GM12875 (cell line): ENCODE measurements at regions not wholly inside any gene's neighbourhood (a gene's known extent, or its start where the extent isn't known, plus 50 kb on each side); places are given as distances from the start of the nearest gene placed in this dataset.

Source experiments
- H3K4me3 ChIP-seq: one replicate; pipeline ENCODE4 v1.5.1; 2011; ENCODE audit warnings: low read depth, low read length, control low read depth
- TF ChIP-seq, protein P1 (sequence below): IDR thresholded peaks from 2 replicates; pipeline ENCODE4 v1.5.1; 2011; ENCODE audit warnings: low read depth, mild to moderate bottlenecking, control low read depth, inconsistent platforms, low read length, moderate library complexity, borderline replicate concordance; ENCODE audit not compliant: insufficient read depth

DNA sequence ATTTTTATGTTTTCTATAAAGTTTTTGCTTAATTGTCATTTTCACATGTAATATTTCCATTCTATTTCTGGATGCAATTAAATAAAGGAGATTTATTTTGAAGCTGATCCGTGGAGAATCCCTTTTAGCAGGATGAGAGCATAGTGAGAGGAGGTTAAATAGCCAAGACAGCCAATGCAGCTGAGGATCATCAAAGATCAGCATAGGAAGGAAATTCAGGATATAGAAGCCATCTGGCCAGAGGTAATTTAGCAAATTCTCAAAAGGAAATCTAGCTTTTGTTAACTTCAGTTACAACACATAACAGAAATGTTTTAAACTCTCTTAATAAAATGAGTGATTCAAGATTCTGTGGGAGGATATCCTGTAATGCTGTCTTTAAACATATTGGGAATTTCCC, 122.8 kb upstream of the PDE3A start:
- TF ChIP-seq, protein P1, sequence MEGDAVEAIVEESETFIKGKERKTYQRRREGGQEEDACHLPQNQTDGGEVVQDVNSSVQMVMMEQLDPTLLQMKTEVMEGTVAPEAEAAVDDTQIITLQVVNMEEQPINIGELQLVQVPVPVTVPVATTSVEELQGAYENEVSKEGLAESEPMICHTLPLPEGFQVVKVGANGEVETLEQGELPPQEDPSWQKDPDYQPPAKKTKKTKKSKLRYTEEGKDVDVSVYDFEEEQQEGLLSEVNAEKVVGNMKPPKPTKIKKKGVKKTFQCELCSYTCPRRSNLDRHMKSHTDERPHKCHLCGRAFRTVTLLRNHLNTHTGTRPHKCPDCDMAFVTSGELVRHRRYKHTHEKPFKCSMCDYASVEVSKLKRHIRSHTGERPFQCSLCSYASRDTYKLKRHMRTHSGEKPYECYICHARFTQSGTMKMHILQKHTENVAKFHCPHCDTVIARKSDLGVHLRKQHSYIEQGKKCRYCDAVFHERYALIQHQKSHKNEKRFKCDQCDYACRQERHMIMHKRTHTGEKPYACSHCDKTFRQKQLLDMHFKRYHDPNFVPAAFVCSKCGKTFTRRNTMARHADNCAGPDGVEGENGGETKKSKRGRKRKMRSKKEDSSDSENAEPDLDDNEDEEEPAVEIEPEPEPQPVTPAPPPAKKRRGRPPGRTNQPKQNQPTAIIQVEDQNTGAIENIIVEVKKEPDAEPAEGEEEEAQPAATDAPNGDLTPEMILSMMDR: no peak
- H3K4me3 ChIP-seq: no peak overlapping the region

DNA sequence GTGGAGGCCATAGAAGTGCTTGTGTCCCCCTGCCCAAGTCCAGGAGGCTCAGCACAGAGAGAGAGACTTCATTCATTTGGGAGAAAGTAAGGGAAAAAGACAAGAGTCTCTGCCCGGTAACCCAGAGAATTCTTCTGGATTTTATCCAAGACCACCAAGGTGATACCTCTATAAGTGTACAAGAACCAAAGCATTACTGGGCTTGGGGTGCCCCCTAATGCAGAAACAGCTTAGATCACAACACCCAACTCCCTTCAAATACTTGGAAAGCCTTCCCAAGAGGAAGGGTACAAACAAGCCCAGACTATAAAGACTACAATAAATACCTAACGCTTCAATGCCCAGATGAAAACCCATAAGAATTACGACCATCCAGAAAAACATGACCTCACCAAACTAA, 119.7 kb upstream of the PDE3A start:
- TF ChIP-seq, protein P1: no peak

DNA sequence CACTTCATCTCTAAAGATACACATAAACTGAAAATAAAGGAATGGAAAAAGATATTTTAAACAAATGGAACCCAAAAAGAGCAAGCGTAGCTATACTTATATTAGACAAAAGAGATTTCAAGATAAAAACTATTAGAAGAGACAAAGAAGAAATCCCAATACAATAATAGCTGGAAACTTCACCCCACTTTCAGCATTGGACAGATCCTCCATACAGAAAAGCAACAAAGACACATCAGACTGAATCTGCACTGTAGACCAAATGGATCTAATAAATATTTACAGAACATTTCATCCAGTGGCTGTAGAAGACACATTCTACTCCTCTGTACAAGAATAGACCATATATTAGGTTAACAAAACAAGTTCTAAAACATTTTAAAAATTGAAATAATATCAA, 117.6 kb upstream of the PDE3A start:
- TF ChIP-seq, protein P1: no peak

More for the DNA sequence above, 119.7 kb upstream of the PDE3A start:
- no peak overlapping the region for H3K4me3 ChIP-seq

DNA sequence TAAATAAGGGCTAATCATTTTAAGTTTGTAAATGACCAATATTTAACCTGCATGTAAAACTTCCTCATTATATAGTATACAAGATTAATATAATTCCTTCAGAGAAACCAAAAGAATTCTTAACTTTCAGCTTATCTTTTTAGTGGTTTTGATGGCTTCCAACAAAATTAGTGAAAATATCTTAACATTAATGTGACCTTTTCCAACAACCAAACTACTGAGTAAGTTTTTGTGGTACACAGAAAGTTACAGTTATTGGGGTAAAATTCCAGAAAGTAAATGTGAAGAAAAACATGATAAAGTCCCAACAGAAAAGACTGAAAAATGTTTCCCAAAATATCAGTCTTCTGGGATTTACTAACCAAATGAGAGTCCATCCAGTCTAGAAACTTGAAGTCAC, 111.0 kb upstream of the PDE3A start:
- H3K4me3 ChIP-seq: no peak overlapping the region
- TF ChIP-seq, protein P1: no peak

More for the DNA sequence above, 117.6 kb upstream of the PDE3A start:
- H3K4me3 ChIP-seq: no peak overlapping the region

DNA sequence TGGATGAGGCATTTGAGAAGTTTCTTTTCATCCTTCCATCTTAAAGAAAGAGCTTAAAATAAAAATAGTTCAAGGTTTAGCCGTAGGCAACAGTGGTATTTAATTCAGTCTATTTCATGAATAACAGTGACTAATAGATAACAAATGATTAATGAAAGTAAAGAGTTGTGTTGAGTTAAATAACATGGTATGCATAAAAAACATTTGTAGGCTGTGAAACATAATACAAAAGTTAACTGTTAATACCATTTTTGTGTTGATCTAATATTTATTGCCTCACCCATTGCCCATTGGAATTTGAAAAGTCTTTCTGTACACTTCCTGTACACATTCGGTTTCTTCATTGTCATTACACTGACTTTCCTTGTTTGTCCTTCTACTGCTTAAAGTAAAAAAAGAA, 108.6 kb upstream of the PDE3A start:
- H3K4me3 ChIP-seq: no peak overlapping the region
- TF ChIP-seq, protein P1: no peak

DNA sequence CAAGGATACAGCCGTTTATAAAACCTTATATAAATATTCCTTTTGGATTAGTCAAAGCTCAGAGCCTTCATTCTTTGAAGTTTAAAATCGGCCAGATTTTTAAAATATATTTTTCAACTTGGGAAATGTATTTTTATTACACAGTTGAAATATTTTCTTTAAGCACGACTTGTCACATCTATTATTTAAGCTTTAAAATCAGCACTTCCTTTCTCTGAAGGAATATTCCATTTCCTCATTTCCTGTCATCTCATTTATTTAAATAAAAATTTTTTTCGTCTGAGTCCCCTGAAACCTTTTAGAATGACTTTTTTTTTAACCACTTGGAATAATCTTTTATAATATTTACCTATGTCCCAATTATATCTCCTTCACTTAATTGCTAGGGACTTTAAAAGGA, 107.5 kb upstream of the PDE3A start:
- H3K4me3 ChIP-seq: no peak overlapping the region
- TF ChIP-seq, protein P1: no peak

DNA sequence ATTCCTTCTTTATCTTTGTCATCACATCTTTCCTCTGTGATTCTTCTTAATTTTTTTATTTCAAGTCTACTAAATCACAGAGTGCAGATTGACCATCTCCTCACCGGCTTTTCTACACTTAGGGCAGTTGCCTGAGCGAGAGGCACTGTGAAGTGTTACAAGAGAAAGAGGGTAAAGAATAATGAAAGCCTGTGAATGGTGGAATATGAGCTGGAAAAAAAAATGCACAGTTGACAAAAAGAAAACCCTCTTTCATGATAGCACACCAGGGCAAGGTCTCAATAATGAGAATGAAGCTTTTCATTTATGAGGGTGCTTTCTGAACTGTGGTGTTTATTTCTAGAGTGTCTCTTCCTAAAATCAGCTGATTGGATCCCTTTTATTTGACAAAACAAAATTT, 106.2 kb upstream of the PDE3A start:
- TF ChIP-seq, protein P1: no peak

More for the DNA sequence above, 106.2 kb upstream of the PDE3A start:
- H3K4me3 ChIP-seq: no peak overlapping the region
